ENCODE measurements at regions not wholly inside any gene's neighbourhood (a gene's known extent, or its start where the extent isn't known, plus 50 kb on each side); places are given as distances from the start of the nearest gene placed in this dataset.

DNA sequence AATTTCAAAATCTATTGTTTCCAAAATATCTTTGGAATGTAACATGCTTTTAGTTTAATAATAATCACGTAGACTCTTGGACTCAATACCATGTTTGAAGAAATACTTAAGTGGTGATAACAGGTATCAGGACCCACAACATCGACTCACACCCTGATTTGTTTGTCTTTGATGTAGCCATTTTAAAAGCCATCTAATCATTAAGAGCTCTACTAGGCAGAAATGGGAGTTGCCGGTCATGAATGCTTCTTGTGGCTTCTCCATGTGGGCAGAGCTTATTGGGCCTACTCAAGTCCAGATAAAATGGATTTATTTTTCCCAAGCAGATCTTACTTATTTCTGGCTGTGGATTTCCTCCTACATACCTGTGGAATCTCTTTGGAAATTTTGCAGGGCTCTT, 261.6 kb upstream of the NR2F2 start:
- H3K56ac ChIP-seq (replicated peaks; ENCODE audit: insufficient read length, low read depth, low read length), result no peak overlapping the region
- H4K20me1 ChIP-seq (replicated peaks in 1 of 2; ENCODE audit: control insufficient read depth in 1 of 2, insufficient read depth in 2 of 2, low read length in 2 of 2), result no peaks in the 10 kb centered on the region
- no peaks in the 10 kb centered on the region for H3K79me2 ChIP-seq (ENCODE audit: control insufficient read depth in 1 of 2, insufficient read depth in 2 of 2, low read length in 2 of 2)
- H3K4me3 ChIP-seq (ENCODE audit: extremely low read depth in 1 of 4, insufficient read depth in 2 of 4, low read depth in 3 of 4, low read length in 4 of 4), result no peak overlapping the region
- no peak overlapping the region for H2BK120ac ChIP-seq (replicated peaks; ENCODE audit: low read depth, low read length)
- no peak overlapping the region for H3K14ac ChIP-seq (ENCODE audit: insufficient read length)
- no peak overlapping the region for H2BK20ac ChIP-seq (ENCODE audit: low read length)
- H3K18ac ChIP-seq (ENCODE audit: extremely low read depth, low read length), result no peak overlapping the region
- H2BK15ac ChIP-seq (ENCODE audit: low read length), result no peak overlapping the region
- no peaks in the 10 kb centered on the region for H3K27me3 ChIP-seq (replicated peaks in 1 of 4; ENCODE audit: control insufficient read depth in 3 of 4, extremely low read depth in 1 of 4, insufficient read depth in 3 of 4, low read length in 3 of 4)
- no peak overlapping the region for H2AK5ac ChIP-seq (ENCODE audit: low read depth, low read length)
- no peak overlapping the region for H2BK5ac ChIP-seq (ENCODE audit: low read depth, low read length)
- ChIA-PET CTCF (ENCODE audit: partially characterized antibody) (interaction anchor here (1.1 kb wide), 1 partner anchor 258 kb away, joined by 3 read pairs; no protein-coding TSS in a partner anchor), POLR2A (ENCODE audit: partially characterized antibody) (no interaction called here)
- DNase-seq (ENCODE audit: low read depth in 1 of 2, low spot score in 2 of 2) (no peak), FAIRE-seq (no peak)
- no peak overlapping the region for H3K27ac ChIP-seq (ENCODE audit: low read depth, low read length)
- no peak overlapping the region for H4K8ac ChIP-seq (ENCODE audit: extremely low read depth, insufficient read depth, low read length)
- no peaks in the 10 kb centered on the region for H3K36me3 ChIP-seq (ENCODE audit: control insufficient read depth in 2 of 4, insufficient read depth in 4 of 4, low read length in 3 of 4)
- no peak overlapping the region for H3K4ac ChIP-seq (replicated peaks; ENCODE audit: insufficient read length, low read depth, low read length)
- H3K79me1 ChIP-seq (ENCODE audit: low read depth, low read length), result no peaks in the 10 kb centered on the region
- no peaks in the 10 kb centered on the region for H3K4me1 ChIP-seq (replicated peaks in 1 of 4; ENCODE audit: control insufficient read depth in 3 of 4, insufficient read depth in 4 of 4, low read length in 3 of 4)
- H3K23me2 ChIP-seq (ENCODE audit: low read depth, low read length), result 0 out of 2 replicates have a peak, but pooled peaks cover 1% of the 10 kb centered on the region
- no peak overlapping the region for H4K91ac ChIP-seq (replicated peaks; ENCODE audit: insufficient read length, low read length)
- no peak overlapping the region for H3K9ac ChIP-seq (replicated peaks in 1 of 4; ENCODE audit: extremely low read depth in 1 of 4, low read depth in 3 of 4, low read length in 3 of 4)
- no peak overlapping the region for H2AFZ ChIP-seq (ENCODE audit: low read length)
- H3K4me2 ChIP-seq (ENCODE audit: insufficient read depth in 1 of 2, low read depth in 2 of 2, low read length in 2 of 2), result no peak overlapping the region
- WGBS, 2 experiments (ENCODE audit: extremely low coverage in 1 of 2, insufficient coverage in 1 of 2, insufficient read length in 1 of 2, insufficient replicate concordance in 2 of 2, low coverage in 1 of 2, low lambda C conversion rate in 2 of 2, missing lambda C conversion rate in 1 of 2), result 91% methylated on average over 3 of the region's 3 CpGs; no CpG with 5 or more reads in 1 of the 2 experiments
- H3K23ac ChIP-seq (ENCODE audit: insufficient read length), result no peak overlapping the region
- H4K5ac ChIP-seq (ENCODE audit: insufficient read length, low read depth, low read length), result no peak overlapping the region
- H2BK12ac ChIP-seq (ENCODE audit: low read depth, low read length), result no peak overlapping the region
- no peaks in the 10 kb centered on the region for H3K9me3 ChIP-seq (ENCODE audit: insufficient read depth in 2 of 2, low read depth in 1 of 2, low read length in 1 of 2)
- TF ChIP-seq JUN (IDR thresholded peaks at IDR 0.05; ENCODE audit: low read depth, low read length) (no peak), KDM4A (IDR thresholded peaks at IDR 0.05; ENCODE audit: low read depth, low read length, severe bottlenecking) (no peak), MAFK (IDR thresholded peaks at IDR 0.05; ENCODE audit: low read depth, low read length) (no peak), SAP30 (IDR thresholded peaks at IDR 0.05; ENCODE audit: insufficient read depth, insufficient replicate concordance, low read length) (no peak), SIN3A (conservative IDR thresholded peaks at IDR 0.05 in 1 of 2, IDR thresholded peaks at IDR 0.05 in 1 of 2; ENCODE audit: low read depth in 1 of 2, low read length in 2 of 2) (no peak), CBX5 (IDR thresholded peaks at IDR 0.05; ENCODE audit: low read depth, low read length) (no peak), EP300 (IDR thresholded peaks at IDR 0.05; ENCODE audit: borderline replicate concordance in 1 of 2, low read depth in 2 of 2, low read length in 2 of 2) (no peak), CTBP2 (IDR thresholded peaks at IDR 0.05; ENCODE audit: borderline replicate concordance, insufficient read depth, insufficient read length, low read length) (no peak), RNF2 (IDR thresholded peaks at IDR 0.05; ENCODE audit: borderline replicate concordance, low read depth, low read length, missing control alignments, poor library complexity, severe bottlenecking) (no peak), CHD1 (IDR thresholded peaks at IDR 0.05; ENCODE audit: low read depth, low read length) (no peak), NRF1 (IDR thresholded peaks at IDR 0.05; ENCODE audit: low read depth, low read length) (no peak), RXRA (IDR thresholded peaks at IDR 0.05; ENCODE audit: insufficient read depth, low read depth, low read length) (no peak), CBX8 (IDR thresholded peaks at IDR 0.05; ENCODE audit: borderline replicate concordance, low read depth, low read length) (no peak)

All from H1 (cell line).